Ramos (cell line): ENCODE measurements at regions not wholly inside any gene's neighbourhood (a gene's known extent, or its start where the extent isn't known, plus 50 kb on each side); places are given as distances from the start of the nearest gene placed in this dataset.

Source experiments
- in situ Hi-C: fragments of 300-500 bp; cut with MboI; formaldehyde crosslinking; loops from one replicate; pipeline ENCODE4 v1.14.3; 2022; ENCODE audit warnings: low sequenced_read_pairs; ENCODE audit not compliant: unreplicated experiment

- in situ Hi-C loops, result no loop called here
Observed at GRCh38 chr5:125290935-125291334, 544.5 kb upstream of the ZNF608 start.

GRCh38 chr5:125291447-125291846 is 545.0 kb upstream of the ZNF608 start:
- in situ Hi-C loops, result no loop called here

- in situ Hi-C loops, result no loop called here
Observed at GRCh38 chr5:125293223-125293622, 546.8 kb upstream of the ZNF608 start.

- in situ Hi-C loops, result no loop called here
Observed at GRCh38 chr5:125293726-125294125, 547.3 kb upstream of the ZNF608 start.

- in situ Hi-C loops, result no loop called here
Observed at GRCh38 chr5:125294844-125295243, 548.4 kb upstream of the ZNF608 start.

GRCh38 chr5:125295405-125295872 is 549.0 kb upstream of the ZNF608 start:
- in situ Hi-C loops, result no loop called here

GRCh38 chr5:125298258-125298657 is 551.8 kb upstream of the ZNF608 start:
- in situ Hi-C loops, result no loop called here

GRCh38 chr5:125298746-125299379 is 552.4 kb upstream of the ZNF608 start:
- in situ Hi-C loops, result no loop called here

- in situ Hi-C loops, result no loop called here
Observed at GRCh38 chr5:125301711-125302110, 555.3 kb upstream of the ZNF608 start.

- in situ Hi-C loops, result no loop called here
Observed at GRCh38 chr5:125302577-125302976, 556.1 kb upstream of the ZNF608 start.

GRCh38 chr5:125306741-125307140 is 560.3 kb upstream of the ZNF608 start:
- in situ Hi-C loops, result no loop called here

- in situ Hi-C loops, result no loop called here
Observed at GRCh38 chr5:125310749-125311148, 564.3 kb upstream of the ZNF608 start.

- in situ Hi-C loops, result no loop called here
Observed at GRCh38 chr5:125311743-125312142, 565.3 kb upstream of the ZNF608 start.

GRCh38 chr5:125313555-125313954 is 567.1 kb upstream of the ZNF608 start:
- in situ Hi-C loops, result no loop called here

- in situ Hi-C loops, result no loop called here
Observed at GRCh38 chr5:125315306-125315705, 568.9 kb upstream of the ZNF608 start.

GRCh38 chr5:125316391-125316790 is 570.0 kb upstream of the ZNF608 start:
- in situ Hi-C loops, result no loop called here

- in situ Hi-C loops, result no loop called here
Observed at GRCh38 chr5:125316915-125317535, 570.6 kb upstream of the ZNF608 start.

- in situ Hi-C loops, result no loop called here
Observed at GRCh38 chr5:125317536-125317995, 571.1 kb upstream of the ZNF608 start.

- in situ Hi-C loops, result no loop called here
Observed at GRCh38 chr5:125321654-125322053, 575.2 kb upstream of the ZNF608 start.

- in situ Hi-C loops, result no loop called here
Observed at GRCh38 chr5:125323613-125324012, 577.2 kb upstream of the ZNF608 start.

GRCh38 chr5:125325488-125326149 is 579.2 kb upstream of the ZNF608 start:
- in situ Hi-C loops, result no loop called here
